ENCODE measurements at regions not wholly inside any gene's neighbourhood (a gene's known extent, or its start where the extent isn't known, plus 50 kb on each side); places are given as distances from the start of the nearest gene placed in this dataset.

- H3K4me3 ChIP-seq (ENCODE audit: low read depth in 1 of 2, low read length in 2 of 2), result no peak overlapping the region
- no peaks in the 10 kb centered on the region for H4K20me1 ChIP-seq (ENCODE audit: insufficient read depth, low read length)
- H3K27me3 ChIP-seq (ENCODE audit: insufficient read depth, low read length, poor library complexity), result no peaks in the 10 kb centered on the region
- H3K4me1 ChIP-seq (ENCODE audit: insufficient read depth, low read length), result no peaks in the 10 kb centered on the region
- H3K9ac ChIP-seq (ENCODE audit: low read depth, low read length), result no peak overlapping the region
- no peaks in the 10 kb centered on the region for H3K79me2 ChIP-seq (ENCODE audit: insufficient read depth, low read length)
- no peak overlapping the region for H3K4me2 ChIP-seq (ENCODE audit: insufficient read depth, low read length)
- no peaks in the 10 kb centered on the region for H3K36me3 ChIP-seq (ENCODE audit: insufficient read depth, low read length)
- ATAC-seq (ENCODE audit: insufficient read depth, low read depth), result no peak
- no peaks in the 10 kb centered on the region for H3K9me3 ChIP-seq (ENCODE audit: insufficient read depth, low read length, severe bottlenecking)
- TF ChIP-seq, protein P1, sequence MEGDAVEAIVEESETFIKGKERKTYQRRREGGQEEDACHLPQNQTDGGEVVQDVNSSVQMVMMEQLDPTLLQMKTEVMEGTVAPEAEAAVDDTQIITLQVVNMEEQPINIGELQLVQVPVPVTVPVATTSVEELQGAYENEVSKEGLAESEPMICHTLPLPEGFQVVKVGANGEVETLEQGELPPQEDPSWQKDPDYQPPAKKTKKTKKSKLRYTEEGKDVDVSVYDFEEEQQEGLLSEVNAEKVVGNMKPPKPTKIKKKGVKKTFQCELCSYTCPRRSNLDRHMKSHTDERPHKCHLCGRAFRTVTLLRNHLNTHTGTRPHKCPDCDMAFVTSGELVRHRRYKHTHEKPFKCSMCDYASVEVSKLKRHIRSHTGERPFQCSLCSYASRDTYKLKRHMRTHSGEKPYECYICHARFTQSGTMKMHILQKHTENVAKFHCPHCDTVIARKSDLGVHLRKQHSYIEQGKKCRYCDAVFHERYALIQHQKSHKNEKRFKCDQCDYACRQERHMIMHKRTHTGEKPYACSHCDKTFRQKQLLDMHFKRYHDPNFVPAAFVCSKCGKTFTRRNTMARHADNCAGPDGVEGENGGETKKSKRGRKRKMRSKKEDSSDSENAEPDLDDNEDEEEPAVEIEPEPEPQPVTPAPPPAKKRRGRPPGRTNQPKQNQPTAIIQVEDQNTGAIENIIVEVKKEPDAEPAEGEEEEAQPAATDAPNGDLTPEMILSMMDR (IDR thresholded peaks at IDR 0.05; ENCODE audit: borderline replicate concordance, extremely low read depth, low read length, poor library complexity, severe bottlenecking), result no peak
- TF ChIP-seq EZH2 (IDR thresholded peaks at IDR 0.05; ENCODE audit: borderline replicate concordance, low read depth, low read length, severe bottlenecking), result no peak
- no peak for DNase-seq
- no peak overlapping the region for H2AFZ ChIP-seq (ENCODE audit: low read depth, low read length)
- H3K27ac ChIP-seq (ENCODE audit: low read length), result no peak overlapping the region
Measured at GRCh38 chr3:3633761-3634160, 165.5 kb upstream of the LRRN1 start.

- Histone ChIP-seq H3K4me2 (ENCODE audit: insufficient read depth, low read length) (no peak overlapping the region), H3K36me3 (ENCODE audit: insufficient read depth, low read length) (no peaks in the 10 kb centered on the region), H3K9me3 (ENCODE audit: insufficient read depth, low read length, severe bottlenecking) (no peaks in the 10 kb centered on the region), H3K27me3 (ENCODE audit: insufficient read depth, low read length, poor library complexity) (no peaks in the 10 kb centered on the region), H3K4me1 (ENCODE audit: insufficient read depth, low read length) (no peaks in the 10 kb centered on the region), H3K27ac (ENCODE audit: low read length) (no peak overlapping the region), H3K9ac (ENCODE audit: low read depth, low read length) (no peak overlapping the region), H3K79me2 (ENCODE audit: insufficient read depth, low read length) (no peaks in the 10 kb centered on the region), H4K20me1 (ENCODE audit: insufficient read depth, low read length) (no peaks in the 10 kb centered on the region), H3K4me3 (ENCODE audit: low read depth in 1 of 2, low read length in 2 of 2) (no peak overlapping the region), H2AFZ (ENCODE audit: low read depth, low read length) (no peak overlapping the region)
- TF ChIP-seq, protein P1 (IDR thresholded peaks at IDR 0.05; ENCODE audit: borderline replicate concordance, extremely low read depth, low read length, poor library complexity, severe bottlenecking), result no peak
- TF ChIP-seq EZH2 (IDR thresholded peaks at IDR 0.05; ENCODE audit: borderline replicate concordance, low read depth, low read length, severe bottlenecking), result no peak
- ATAC-seq (ENCODE audit: insufficient read depth, low read depth) (no peak), DNase-seq (no peak)
Measured at GRCh38 chr3:3632449-3632848, 166.8 kb upstream of the LRRN1 start.

DNA sequence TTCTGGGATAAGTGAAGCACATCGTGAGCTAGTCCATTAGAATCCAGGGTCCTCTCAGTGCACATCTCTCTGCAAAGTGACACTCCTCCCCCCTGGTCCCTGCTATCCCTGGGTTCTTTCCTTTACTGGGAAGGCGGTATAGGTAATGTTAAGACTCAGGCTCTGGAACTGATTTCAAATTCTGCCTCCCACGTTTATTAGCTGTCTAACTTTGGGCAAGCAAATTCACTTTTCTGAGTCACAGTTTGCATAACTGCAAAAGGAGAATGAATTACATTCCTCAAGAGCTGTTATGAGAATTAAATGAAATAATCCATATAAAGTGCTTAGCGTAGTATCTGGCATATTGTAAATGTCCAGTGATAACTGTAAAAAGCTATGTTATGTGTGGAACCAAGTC lies 168.1 kb upstream of the LRRN1 start:
- Histone ChIP-seq H2AFZ (ENCODE audit: low read depth, low read length) (no peak overlapping the region), H4K20me1 (ENCODE audit: insufficient read depth, low read length) (no peaks in the 10 kb centered on the region), H3K9me3 (ENCODE audit: insufficient read depth, low read length, severe bottlenecking) (no peaks in the 10 kb centered on the region), H3K79me2 (ENCODE audit: insufficient read depth, low read length) (no peaks in the 10 kb centered on the region), H3K4me2 (ENCODE audit: insufficient read depth, low read length) (no peak overlapping the region), H3K4me1 (ENCODE audit: insufficient read depth, low read length) (no peaks in the 10 kb centered on the region), H3K4me3 (ENCODE audit: low read depth in 1 of 2, low read length in 2 of 2) (no peak overlapping the region), H3K27me3 (ENCODE audit: insufficient read depth, low read length, poor library complexity) (no peaks in the 10 kb centered on the region), H3K27ac (ENCODE audit: low read length) (no peak overlapping the region), H3K36me3 (ENCODE audit: insufficient read depth, low read length) (no peaks in the 10 kb centered on the region), H3K9ac (ENCODE audit: low read depth, low read length) (no peak overlapping the region)
- ATAC-seq (ENCODE audit: insufficient read depth, low read depth), result no peak
- TF ChIP-seq EZH2 (IDR thresholded peaks at IDR 0.05; ENCODE audit: borderline replicate concordance, low read depth, low read length, severe bottlenecking), result no peak
- TF ChIP-seq, protein P1 (IDR thresholded peaks at IDR 0.05; ENCODE audit: borderline replicate concordance, extremely low read depth, low read length, poor library complexity, severe bottlenecking), result no peak
- no peak for DNase-seq

DNA sequence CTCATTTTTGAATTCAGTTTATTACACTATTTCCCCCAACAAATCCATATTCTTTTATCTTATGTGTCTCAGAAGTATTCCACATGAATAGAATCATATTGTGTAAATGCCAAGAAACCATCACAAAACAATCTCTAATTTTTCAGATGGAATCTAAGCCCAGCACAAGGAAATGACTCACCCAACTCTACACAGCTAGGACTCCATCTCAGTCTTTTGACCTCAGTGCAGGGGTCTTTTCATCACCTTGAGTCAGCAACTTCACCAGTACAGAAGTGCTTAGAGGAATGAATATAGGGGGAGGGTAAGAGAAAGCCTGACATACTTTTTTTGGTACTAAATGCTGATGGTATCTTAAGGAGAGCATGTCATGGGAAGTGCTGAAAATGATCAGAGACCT lies 169.3 kb upstream of the LRRN1 start:
- no peak overlapping the region for H2AFZ ChIP-seq (ENCODE audit: low read depth, low read length)
- no peak for DNase-seq
- H3K27me3 ChIP-seq (ENCODE audit: insufficient read depth, low read length, poor library complexity), result no peaks in the 10 kb centered on the region
- H3K36me3 ChIP-seq (ENCODE audit: insufficient read depth, low read length), result no peaks in the 10 kb centered on the region
- no peaks in the 10 kb centered on the region for H4K20me1 ChIP-seq (ENCODE audit: insufficient read depth, low read length)
- ATAC-seq (ENCODE audit: insufficient read depth, low read depth), result no peak
- no peaks in the 10 kb centered on the region for H3K9me3 ChIP-seq (ENCODE audit: insufficient read depth, low read length, severe bottlenecking)
- H3K79me2 ChIP-seq (ENCODE audit: insufficient read depth, low read length), result no peaks in the 10 kb centered on the region
- no peak overlapping the region for H3K4me3 ChIP-seq (ENCODE audit: low read depth in 1 of 2, low read length in 2 of 2)
- no peaks in the 10 kb centered on the region for H3K4me1 ChIP-seq (ENCODE audit: insufficient read depth, low read length)
- TF ChIP-seq, protein P1 (IDR thresholded peaks at IDR 0.05; ENCODE audit: borderline replicate concordance, extremely low read depth, low read length, poor library complexity, severe bottlenecking), result no peak
- no peak for TF ChIP-seq EZH2 (IDR thresholded peaks at IDR 0.05; ENCODE audit: borderline replicate concordance, low read depth, low read length, severe bottlenecking)
- H3K9ac ChIP-seq (ENCODE audit: low read depth, low read length), result no peak overlapping the region
- no peak overlapping the region for H3K4me2 ChIP-seq (ENCODE audit: insufficient read depth, low read length)
- no peak overlapping the region for H3K27ac ChIP-seq (ENCODE audit: low read length)
